PC-3 (cell line): ENCODE measurements at regions not wholly inside any gene's neighbourhood (a gene's known extent, or its start where the extent isn't known, plus 50 kb on each side); places are given as distances from the start of the nearest gene placed in this dataset.

Source experiments
- CTCF ChIP-seq: fragments of 300-600 bp; sonication (generic); conservative IDR thresholded peaks from 2 replicates; pipeline ENCODE4 v1.5.1; 2017; ENCODE audit warnings: antibody characterized with exemption, low read depth, mild to moderate bottlenecking, low read length
- EZH2 ChIP-seq: fragments of 300-600 bp; sonication (generic); IDR thresholded peaks from one replicate; pipeline ENCODE4 v1.6.1; 2017; ENCODE audit warnings: antibody characterized with exemption, mild to moderate bottlenecking, low read length; ENCODE audit not compliant: unreplicated experiment
- EZH2phosphoT487 ChIP-seq: fragments of 300-600 bp; sonication (generic); IDR thresholded peaks from 2 replicates; pipeline ENCODE4 v1.6.1; 2018; ENCODE audit warnings: mild to moderate bottlenecking, antibody characterized with exemption, low read length, borderline replicate concordance

GRCh38 chr7:124322561-124322960, 289.7 kb upstream of the TMEM229A start:
- TF ChIP-seq CTCF (no peak), EZH2 (no peak), EZH2phosphoT487 (no peak)
